HG03354 (cell line): ENCODE measurements at regions not wholly inside any gene's neighbourhood (a gene's known extent, or its start where the extent isn't known, plus 50 kb on each side); places are given as distances from the start of the nearest gene placed in this dataset.
A peak's percentile ranks its signal among the peaks of the same experiment; 100 is the strongest.

Source experiments
- ATAC-seq: cut with Tn5 transposase; IDR thresholded peaks from one replicate; pipeline ENCODE4 v1.9.1; 2021; ENCODE audit warnings: mild to moderate bottlenecking; ENCODE audit not compliant: unreplicated experiment, poor library complexity, severe bottlenecking

GRCh38 chr10:15462253-15462897, 91.3 kb upstream of the FAM171A1 start:
- no peak for ATAC-seq

GRCh38 chr10:15461353-15462108, 90.4 kb upstream of the FAM171A1 start:
- ATAC-seq = no peak

GRCh38 chr10:15460661-15461060, 89.6 kb upstream of the FAM171A1 start:
- ATAC-seq = no peak

GRCh38 chr10:15459218-15459617, 88.1 kb upstream of the FAM171A1 start:
- no peak for ATAC-seq

- no peak for ATAC-seq
Observed at GRCh38 chr10:15457382-15457781, 86.3 kb upstream of the FAM171A1 start.

- ATAC-seq = no peak
Observed at GRCh38 chr10:15455456-15455855, 84.4 kb upstream of the FAM171A1 start.

GRCh38 chr10:15453926-15454325, 82.8 kb upstream of the FAM171A1 start:
- no peak for ATAC-seq

GRCh38 chr10:15453457-15453856, 82.4 kb upstream of the FAM171A1 start:
- no peak for ATAC-seq

- no peak for ATAC-seq
Observed at GRCh38 chr10:15452545-15452944, 81.5 kb upstream of the FAM171A1 start.

GRCh38 chr10:15451137-15452094, 80.3 kb upstream of the FAM171A1 start:
- ATAC-seq = no peak

GRCh38 chr10:15448598-15448997, 77.5 kb upstream of the FAM171A1 start:
- ATAC-seq = no peak

GRCh38 chr10:15445006-15445390, 73.9 kb upstream of the FAM171A1 start:
- ATAC-seq = no peak

GRCh38 chr10:15444105-15445005, 73.3 kb upstream of the FAM171A1 start:
- no peak for ATAC-seq

- ATAC-seq = no peak
Observed at GRCh38 chr10:15442056-15442455, 71.0 kb upstream of the FAM171A1 start.

GRCh38 chr10:15440204-15440711, 69.2 kb upstream of the FAM171A1 start:
- ATAC-seq = no peak

GRCh38 chr10:15439341-15439842, 68.3 kb upstream of the FAM171A1 start:
- ATAC-seq = no peak

GRCh38 chr10:15436696-15437095, 65.6 kb upstream of the FAM171A1 start:
- ATAC-seq = no peak

GRCh38 chr10:15433850-15434537, 62.9 kb upstream of the FAM171A1 start:
- ATAC-seq = peak; percentile 72
